Tibial nerve (tissue), 4 donors: ENCODE measurements at regions not wholly inside any gene's neighbourhood (a gene's known extent, or its start where the extent isn't known, plus 50 kb on each side); places are given as distances from the start of the nearest gene placed in this dataset.

ENCODE experiments used
- EP300 ChIP-seq, 2 donors: sonication (generic); formaldehyde crosslinking; IDR thresholded peaks; one replicate each; pipeline ENCODE4 v1.6.1; 2017; ENCODE audit warnings: antibody characterized with exemption in 2 of 2, mild to moderate bottlenecking in 1 of 2
- POLR2A ChIP-seq, 2 donors: fragments of 450-650 bp; IDR thresholded peaks; one replicate each; pipeline ENCODE4 v1.6.1; 2017; ENCODE audit warnings: antibody characterized with exemption in 2 of 2, mild to moderate bottlenecking in 2 of 2, moderate library complexity in 2 of 2
- TF ChIP-seq, protein P1 (sequence below), 5 experiments: fragments of 200-600 bp in 3 of 5; fragments of 450-650 bp in 2 of 5; sonication (generic) in 3 of 5; IDR thresholded peaks; one replicate each; pipeline ENCODE4 v1.5.1; 2016 to 2019; ENCODE audit warnings: antibody characterized with exemption in 5 of 5, mild to moderate bottlenecking in 3 of 5, moderate library complexity in 2 of 5

GRCh38 chr5:3741374-3741770, 145.7 kb downstream of the IRX1 start:
- TF ChIP-seq, protein P1, sequence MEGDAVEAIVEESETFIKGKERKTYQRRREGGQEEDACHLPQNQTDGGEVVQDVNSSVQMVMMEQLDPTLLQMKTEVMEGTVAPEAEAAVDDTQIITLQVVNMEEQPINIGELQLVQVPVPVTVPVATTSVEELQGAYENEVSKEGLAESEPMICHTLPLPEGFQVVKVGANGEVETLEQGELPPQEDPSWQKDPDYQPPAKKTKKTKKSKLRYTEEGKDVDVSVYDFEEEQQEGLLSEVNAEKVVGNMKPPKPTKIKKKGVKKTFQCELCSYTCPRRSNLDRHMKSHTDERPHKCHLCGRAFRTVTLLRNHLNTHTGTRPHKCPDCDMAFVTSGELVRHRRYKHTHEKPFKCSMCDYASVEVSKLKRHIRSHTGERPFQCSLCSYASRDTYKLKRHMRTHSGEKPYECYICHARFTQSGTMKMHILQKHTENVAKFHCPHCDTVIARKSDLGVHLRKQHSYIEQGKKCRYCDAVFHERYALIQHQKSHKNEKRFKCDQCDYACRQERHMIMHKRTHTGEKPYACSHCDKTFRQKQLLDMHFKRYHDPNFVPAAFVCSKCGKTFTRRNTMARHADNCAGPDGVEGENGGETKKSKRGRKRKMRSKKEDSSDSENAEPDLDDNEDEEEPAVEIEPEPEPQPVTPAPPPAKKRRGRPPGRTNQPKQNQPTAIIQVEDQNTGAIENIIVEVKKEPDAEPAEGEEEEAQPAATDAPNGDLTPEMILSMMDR (IDR thresholded peaks at IDR 0.05): no peak
- no peak for TF ChIP-seq POLR2A (IDR thresholded peaks at IDR 0.05)
- TF ChIP-seq EP300 (IDR thresholded peaks at IDR 0.05): no peak
